ENCODE measurements at regions not wholly inside any gene's neighbourhood (a gene's known extent, or its start where the extent isn't known, plus 50 kb on each side); places are given as distances from the start of the nearest gene placed in this dataset.

DNA sequence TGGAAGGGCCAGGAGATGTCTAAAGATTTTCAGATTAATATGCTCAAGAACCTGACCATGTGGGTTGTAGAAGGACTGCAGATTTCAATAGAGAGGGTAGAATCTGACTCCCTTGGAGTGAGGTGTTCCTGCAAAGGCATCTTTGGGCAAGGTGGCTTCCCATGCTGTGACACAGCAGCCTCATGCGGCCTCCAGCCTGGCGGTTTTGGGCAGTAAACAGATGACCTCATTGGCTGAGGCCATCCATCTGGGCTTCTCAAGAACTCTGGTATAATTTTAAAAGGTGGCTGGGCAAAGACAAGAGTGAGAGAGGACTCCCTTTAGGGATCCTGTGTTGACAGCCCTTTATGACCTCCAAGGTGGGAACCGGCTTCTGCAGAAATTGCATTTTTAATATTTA, 90.3 kb upstream of the ERCC6L2 start:
- TF ChIP-seq, protein P1, sequence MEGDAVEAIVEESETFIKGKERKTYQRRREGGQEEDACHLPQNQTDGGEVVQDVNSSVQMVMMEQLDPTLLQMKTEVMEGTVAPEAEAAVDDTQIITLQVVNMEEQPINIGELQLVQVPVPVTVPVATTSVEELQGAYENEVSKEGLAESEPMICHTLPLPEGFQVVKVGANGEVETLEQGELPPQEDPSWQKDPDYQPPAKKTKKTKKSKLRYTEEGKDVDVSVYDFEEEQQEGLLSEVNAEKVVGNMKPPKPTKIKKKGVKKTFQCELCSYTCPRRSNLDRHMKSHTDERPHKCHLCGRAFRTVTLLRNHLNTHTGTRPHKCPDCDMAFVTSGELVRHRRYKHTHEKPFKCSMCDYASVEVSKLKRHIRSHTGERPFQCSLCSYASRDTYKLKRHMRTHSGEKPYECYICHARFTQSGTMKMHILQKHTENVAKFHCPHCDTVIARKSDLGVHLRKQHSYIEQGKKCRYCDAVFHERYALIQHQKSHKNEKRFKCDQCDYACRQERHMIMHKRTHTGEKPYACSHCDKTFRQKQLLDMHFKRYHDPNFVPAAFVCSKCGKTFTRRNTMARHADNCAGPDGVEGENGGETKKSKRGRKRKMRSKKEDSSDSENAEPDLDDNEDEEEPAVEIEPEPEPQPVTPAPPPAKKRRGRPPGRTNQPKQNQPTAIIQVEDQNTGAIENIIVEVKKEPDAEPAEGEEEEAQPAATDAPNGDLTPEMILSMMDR (IDR thresholded peaks at IDR 0.05): no peak
- TF ChIP-seq POLR2A (IDR thresholded peaks at IDR 0.05): no peak
